ENCODE measurements at regions not wholly inside any gene's neighbourhood (a gene's known extent, or its start where the extent isn't known, plus 50 kb on each side); places are given as distances from the start of the nearest gene placed in this dataset.

- no peak for TF ChIP-seq CTCF (conservative IDR thresholded peaks at IDR 0.05)
- no peak for TF ChIP-seq EZH2 (IDR thresholded peaks at IDR 0.05; ENCODE audit: low read depth)
These were observed 657.7 kb downstream of the PRR16 start for GRCh38 chr5:121121786-121122185.
